ENCODE measurements at regions not wholly inside any gene's neighbourhood (a gene's known extent, or its start where the extent isn't known, plus 50 kb on each side); places are given as distances from the start of the nearest gene placed in this dataset.

GRCh38 chr2:43040084-43040854, 186.1 kb downstream of the ZFP36L2 start:
- TF ChIP-seq CTCF (conservative IDR thresholded peaks at IDR 0.05; ENCODE audit: control insufficient read depth, insufficient read depth, low read depth, low read length) = no peak
- no peak overlapping the region for H3K4me3 ChIP-seq (ENCODE audit: control insufficient read depth, low read depth, low read length)
- DNase-seq (ENCODE audit: low read depth) = no peak

- no peak for DNase-seq (ENCODE audit: low read depth)
- no peak for TF ChIP-seq CTCF (conservative IDR thresholded peaks at IDR 0.05; ENCODE audit: control insufficient read depth, insufficient read depth, low read depth, low read length)
- no peak overlapping the region for H3K4me3 ChIP-seq (ENCODE audit: control insufficient read depth, low read depth, low read length)
These were observed 186.9 kb downstream of the ZFP36L2 start for GRCh38 chr2:43039376-43040080.

GRCh38 chr2:43038696-43039094, 187.7 kb downstream of the ZFP36L2 start:
- no peak for DNase-seq (ENCODE audit: low read depth)
- TF ChIP-seq CTCF (conservative IDR thresholded peaks at IDR 0.05; ENCODE audit: control insufficient read depth, insufficient read depth, low read depth, low read length) = no peak
- no peak overlapping the region for H3K4me3 ChIP-seq (ENCODE audit: control insufficient read depth, low read depth, low read length)

GRCh38 chr2:43038034-43038695, 188.2 kb downstream of the ZFP36L2 start:
- no peak overlapping the region for H3K4me3 ChIP-seq (ENCODE audit: control insufficient read depth, low read depth, low read length)
- no peak for TF ChIP-seq CTCF (conservative IDR thresholded peaks at IDR 0.05; ENCODE audit: control insufficient read depth, insufficient read depth, low read depth, low read length)

GRCh38 chr2:43035922-43036321, 190.5 kb downstream of the ZFP36L2 start:
- H3K4me3 ChIP-seq (ENCODE audit: control insufficient read depth, low read depth, low read length) = no peak overlapping the region
- no peak for TF ChIP-seq CTCF (conservative IDR thresholded peaks at IDR 0.05; ENCODE audit: control insufficient read depth, insufficient read depth, low read depth, low read length)
- no peak for DNase-seq (ENCODE audit: low read depth)

More at GRCh38 chr2:43038034-43038695, 188.2 kb downstream of the ZFP36L2 start:
- DNase-seq (ENCODE audit: low read depth) = no peak

- no peak for TF ChIP-seq CTCF (conservative IDR thresholded peaks at IDR 0.05; ENCODE audit: control insufficient read depth, insufficient read depth, low read depth, low read length)
- no peak overlapping the region for H3K4me3 ChIP-seq (ENCODE audit: control insufficient read depth, low read depth, low read length)
- no peak for DNase-seq (ENCODE audit: low read depth)
These were observed 191.5 kb downstream of the ZFP36L2 start for GRCh38 chr2:43034921-43035320.

All from fibroblast of mammary gland (primary cell).